Hematopoietic multipotent progenitor cell (in vitro differentiated cells): ENCODE measurements at regions not wholly inside any gene's neighbourhood (a gene's known extent, or its start where the extent isn't known, plus 50 kb on each side); places are given as distances from the start of the nearest gene placed in this dataset.
A peak's percentile ranks its signal among the peaks of the same experiment; 100 is the strongest.

Source experiments
- DNase-seq, 3 donors: peaks; one replicate each; pipeline ENCODE4 v3.0.0-alpha.2; 2011 to 2015; ENCODE audit warnings: low read depth in 2 of 3, low spot score in 2 of 3

DNA sequence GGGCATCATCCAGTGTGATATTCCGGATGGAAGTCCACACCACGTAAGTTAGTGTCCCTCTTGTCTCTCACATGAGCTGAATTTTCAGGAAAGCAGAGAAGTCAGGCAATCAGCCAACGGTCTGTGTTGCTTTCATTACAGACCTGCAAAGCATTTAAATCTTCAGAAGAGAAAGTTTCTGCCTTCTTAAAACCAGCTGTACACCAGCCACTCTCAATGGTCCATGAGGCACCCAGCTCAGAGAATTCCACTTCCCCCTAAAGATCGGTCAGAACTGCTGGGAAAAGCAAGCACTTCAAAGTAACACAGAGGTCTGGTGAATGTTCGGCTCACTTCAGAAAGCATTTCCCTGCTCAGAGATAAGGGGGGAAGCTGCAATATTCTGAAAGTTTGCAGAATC lies 903.7 kb downstream of the EPHA3 start:
- DNase-seq, result no peak

DNA sequence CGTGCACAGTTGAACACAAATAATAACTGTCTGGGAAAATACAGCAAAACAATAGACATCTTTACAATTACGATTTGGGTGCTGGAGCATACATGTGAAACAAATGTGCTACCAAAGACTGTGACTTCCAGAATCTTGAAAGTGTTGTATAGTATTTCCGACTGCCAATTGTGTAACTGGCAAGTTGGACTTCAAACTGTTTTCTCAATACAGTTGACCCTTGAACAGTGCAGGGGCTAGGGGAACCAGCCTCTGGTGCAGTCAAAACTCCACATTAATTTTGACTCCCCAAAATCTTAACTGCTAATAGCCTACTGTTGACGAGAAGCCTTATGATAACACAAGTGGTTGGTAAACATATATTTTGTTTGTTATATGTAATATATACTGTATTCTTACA lies 904.2 kb downstream of the EPHA3 start:
- DNase-seq, result no peak

DNA sequence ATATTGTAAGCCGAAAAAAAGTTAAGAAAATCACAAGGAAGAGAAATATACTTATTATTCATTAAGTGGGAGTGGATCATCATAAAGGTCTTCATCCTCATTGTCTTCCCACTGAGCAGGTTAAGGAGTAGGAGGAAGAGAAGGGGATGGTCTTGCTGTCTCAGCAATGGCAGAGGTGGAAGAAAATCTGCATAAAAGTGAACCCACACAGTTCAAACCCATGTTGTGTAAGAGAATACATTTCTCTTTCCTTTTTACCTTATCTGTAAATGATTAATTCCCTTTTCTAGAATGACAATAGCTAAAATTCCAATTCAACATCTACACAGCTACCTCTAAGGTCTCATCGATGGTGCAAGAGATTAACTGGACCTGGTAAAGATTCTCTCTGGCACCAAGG lies 904.6 kb downstream of the EPHA3 start:
- DNase-seq, result no peak

DNA sequence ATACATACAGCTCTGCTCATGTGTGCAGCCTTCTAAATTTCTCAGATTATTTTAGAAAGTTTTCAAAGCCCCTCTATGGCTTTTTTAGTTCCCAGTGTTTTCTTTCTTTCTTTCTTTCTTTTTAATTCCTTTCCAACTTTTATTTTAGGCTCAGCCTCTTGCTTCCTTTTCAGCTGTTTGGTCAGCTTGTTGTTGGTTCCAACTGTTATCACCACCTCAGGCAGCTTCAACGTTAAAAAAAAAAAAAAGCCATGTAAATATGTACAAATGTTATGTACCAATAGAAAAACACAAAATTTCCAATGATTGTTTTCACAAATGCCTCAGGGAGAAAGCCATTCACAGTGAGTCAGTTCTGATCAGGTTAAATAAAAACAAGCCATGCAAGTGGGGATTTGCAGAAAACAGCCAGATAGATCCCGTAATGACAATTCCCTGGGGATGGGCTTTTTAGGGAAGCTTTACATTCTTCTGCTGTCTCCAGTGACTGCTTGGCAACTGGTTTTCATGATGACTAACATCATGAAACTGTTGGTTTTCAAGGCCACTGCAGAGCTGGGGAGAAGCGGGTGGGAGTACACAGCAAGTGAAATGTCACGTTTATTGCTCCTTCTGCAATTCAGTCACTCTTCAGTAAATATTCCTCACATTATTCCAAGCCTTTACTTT lies 908.4 kb downstream of the EPHA3 start:
- no peak for DNase-seq

DNA sequence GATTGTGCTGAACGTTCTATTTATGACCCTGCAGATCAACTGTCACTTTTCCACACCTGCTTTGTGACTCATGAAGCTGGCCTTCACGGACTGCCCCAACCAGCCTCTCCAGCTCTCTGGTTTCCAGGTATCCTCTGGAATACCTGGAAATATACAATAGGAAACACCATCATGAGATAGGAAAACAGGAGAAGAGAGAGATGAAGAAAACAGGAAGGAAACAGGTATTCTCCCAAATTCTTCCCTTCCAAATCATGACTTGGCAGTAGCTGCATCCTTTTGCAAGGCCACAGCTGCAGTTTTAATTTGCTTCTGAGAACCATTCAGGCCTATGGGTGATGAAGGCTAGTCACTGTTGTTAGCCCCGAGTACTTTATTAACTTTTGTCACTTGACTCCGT lies 909.1 kb downstream of the EPHA3 start:
- DNase-seq, result no peak

DNA sequence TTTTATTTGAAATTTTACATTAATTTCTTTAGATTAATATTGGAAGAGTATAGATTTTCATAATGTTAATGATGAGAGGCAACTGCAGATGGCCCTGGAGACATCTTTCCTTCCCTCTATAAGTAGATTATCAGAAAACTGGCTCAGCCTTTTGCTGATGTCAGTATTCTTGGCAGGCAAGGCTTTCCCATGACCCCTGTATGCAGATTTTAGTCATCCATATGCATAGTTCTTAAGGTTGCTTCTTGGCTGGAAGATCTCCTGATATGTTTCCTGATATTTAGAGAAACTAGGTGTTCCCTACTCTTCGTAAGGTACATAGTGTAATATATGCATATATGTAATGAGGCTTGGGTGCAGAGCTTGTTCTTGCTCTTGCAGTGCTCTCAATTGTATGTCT lies 911.4 kb downstream of the EPHA3 start:
- no peak for DNase-seq

DNA sequence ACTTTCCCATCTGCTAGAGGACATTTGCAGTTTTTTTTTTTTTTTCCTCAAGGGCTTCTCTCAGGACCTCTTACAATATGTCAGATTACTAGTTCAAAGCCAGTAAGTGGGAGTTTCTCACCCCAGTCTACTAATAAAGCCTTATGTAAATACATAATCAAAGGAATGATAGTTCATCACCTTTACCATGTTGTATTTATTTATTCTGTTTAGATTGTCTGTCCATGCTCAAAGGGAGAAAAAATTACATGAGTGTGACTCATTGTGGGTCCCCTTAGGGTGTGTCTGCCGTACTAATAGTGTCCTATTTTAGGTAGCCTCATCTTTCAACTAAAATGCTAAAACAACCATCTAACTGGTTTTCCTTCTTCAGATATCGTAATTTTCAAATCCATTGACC lies 917.6 kb downstream of the EPHA3 start:
- DNase-seq, result no peak

DNA sequence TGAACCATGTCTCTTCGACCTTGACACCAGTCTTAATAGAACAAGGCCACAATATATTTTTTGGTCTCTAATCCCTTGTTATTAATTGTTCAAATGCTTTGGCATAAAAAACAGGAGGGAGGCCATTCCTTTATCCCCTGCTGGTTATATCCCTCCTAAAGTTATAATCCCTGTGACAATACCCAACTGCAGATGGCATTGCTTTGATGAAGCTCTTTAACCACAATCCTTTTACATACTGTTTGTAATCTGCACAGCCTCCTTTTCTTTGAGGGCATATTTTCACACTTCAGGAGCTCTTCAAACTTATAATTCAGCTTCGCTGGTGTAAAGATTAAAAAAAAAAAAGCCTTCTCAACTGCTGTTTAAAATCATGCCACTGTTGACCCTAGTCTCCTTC lies 919.0 kb downstream of the EPHA3 start:
- DNase-seq, result no peak

DNA sequence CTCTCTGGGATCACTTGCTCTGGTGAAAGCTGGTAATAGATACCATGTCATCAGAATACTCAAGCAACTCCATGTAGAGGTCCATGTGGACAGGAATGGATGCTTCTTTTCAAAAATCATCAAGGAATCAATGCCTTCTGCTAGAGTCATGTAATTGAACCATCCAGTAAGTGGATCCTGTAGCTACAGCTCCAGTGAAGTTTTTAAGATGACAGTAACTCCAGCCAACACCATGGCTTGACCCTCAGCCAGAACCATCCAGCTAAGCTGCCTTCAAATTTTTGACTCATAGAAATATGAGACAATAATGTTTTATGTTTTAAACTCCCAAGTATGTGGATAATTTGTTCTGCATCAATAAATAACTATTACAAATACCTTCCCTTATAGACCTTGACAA lies 923.7 kb downstream of the EPHA3 start:
- no peak for DNase-seq

DNA sequence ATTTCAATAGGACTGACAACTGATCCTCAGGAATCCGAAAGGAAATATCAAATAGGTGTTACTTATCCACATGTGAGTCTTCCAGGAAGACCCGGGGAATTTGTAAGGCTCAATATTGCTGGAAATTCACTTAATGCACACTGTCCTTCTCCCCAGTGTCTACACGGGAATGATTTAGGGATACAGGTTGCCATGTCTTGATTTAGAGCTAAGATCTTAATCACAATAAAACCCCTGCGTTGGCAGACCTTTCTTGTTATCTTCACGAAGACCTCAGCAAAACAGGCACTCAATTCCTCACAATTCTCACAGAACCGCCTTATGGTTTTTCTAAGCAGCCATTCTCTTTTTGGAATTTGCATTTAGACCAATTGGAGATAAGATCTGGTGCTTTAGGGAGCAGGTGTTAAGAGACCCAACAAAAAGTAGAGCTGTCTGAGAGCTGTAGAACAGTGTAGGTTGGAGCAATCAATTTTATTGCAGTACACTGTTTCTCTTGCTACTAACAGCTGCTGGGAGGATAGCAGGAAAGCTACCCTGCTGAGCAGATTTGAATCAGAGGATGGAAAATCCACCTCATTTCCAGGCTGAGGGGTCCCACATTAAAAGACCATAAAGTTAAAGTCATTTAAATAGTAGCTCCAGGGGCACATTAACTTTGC lies 925.7 kb downstream of the EPHA3 start:
- DNase-seq, result no peak

DNA sequence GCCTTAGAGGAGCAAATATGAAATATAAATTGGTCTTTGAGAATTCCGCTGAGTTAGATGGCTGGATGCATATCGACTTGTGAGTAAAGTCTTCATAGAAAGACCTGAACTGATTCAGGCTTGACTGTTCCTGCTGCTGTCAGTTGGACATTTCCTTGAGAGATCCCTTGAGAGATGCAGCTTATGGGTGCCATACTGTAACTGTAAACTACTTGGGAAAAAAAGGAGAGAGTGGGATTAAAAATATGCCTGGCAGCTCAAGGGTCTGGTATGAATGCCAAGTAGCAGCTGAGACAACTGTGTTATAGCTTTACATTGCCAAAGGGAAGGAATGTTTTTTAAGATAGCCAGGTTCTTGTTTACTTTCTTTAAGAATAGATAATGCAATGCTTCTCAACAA lies 926.6 kb downstream of the EPHA3 start:
- DNase-seq, result no peak

DNA sequence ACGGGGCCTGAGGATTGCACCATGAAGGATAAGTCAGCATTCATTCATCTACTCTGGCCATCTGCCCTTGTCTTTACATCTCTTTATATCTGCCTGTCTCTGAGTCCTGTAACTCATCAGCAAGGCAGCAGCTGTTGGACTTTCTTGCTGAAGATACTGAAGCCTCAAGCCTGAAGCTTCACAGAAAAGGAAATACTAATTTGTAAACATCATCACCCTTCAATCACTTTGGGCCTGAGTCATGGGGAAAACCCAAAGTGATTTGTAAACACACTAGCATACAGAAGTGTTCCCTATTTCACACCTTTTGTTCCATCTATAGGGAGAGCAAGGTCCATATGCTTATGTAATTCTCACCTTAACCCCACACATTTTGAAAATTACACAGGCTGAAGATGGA lies 928.2 kb downstream of the EPHA3 start:
- DNase-seq, result no peak

DNA sequence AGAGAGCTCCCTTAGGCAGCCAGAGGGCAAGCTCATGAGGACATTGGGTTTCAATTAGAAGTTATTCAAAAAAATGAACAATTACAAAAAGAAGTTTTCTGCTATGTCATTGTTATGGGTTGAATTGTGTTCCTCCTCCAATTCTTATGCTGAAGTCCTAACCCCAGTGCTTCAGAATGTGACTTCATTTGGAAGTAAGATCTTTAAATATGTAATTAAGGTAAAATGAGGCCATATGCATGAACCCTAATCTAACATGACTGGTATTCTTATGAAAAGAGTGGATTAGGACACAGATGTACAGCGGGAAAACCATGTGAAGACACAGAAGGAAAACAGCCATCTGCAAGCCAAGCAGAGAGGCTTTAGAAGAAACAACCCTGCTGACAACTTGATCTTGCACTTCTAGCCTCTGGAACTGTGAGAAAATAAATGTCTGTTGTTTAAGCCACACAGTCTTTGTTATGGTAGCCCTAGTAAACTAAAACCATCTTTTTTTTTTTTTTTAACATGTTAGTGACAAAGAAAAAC lies 929.6 kb downstream of the EPHA3 start:
- DNase-seq, result no peak

DNA sequence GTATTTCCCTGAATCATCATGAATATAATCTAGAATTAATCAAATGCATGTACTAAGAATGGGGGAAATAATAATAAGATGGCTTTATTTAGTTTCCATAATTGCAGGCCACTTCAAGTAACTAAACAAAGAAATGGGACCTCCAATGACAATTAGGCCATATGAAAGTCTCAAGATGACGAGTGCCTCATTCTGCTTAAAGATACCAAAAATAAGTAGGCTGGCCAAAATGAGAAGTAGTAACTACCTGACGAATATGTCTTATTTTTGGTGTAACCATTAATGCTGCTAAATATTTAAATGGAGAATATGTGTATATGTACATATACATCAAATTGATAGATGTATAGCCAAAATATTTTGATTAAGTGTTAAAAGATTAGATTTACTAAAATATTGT lies 932.6 kb downstream of the EPHA3 start:
- no peak for DNase-seq

DNA sequence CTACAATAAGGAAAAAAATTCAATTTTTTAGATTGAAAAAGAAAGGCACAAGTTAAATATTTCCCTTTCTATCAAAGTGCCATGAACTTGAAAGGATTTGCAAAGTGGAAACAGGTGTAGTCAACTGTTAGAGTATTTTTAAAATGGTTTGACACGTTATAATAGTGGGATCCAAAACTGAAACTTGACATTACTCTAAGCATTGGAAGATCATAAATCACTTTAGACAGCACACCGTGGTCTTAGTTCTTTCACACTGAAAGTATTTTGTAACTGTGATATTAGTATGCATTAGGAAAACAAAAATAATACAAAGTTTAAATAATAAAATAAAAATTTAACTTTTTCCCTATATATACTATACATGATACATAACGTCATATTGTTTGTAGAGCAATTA lies 933.1 kb downstream of the EPHA3 start:
- peak in 1 of 3 donors; percentile 14 for DNase-seq

DNA sequence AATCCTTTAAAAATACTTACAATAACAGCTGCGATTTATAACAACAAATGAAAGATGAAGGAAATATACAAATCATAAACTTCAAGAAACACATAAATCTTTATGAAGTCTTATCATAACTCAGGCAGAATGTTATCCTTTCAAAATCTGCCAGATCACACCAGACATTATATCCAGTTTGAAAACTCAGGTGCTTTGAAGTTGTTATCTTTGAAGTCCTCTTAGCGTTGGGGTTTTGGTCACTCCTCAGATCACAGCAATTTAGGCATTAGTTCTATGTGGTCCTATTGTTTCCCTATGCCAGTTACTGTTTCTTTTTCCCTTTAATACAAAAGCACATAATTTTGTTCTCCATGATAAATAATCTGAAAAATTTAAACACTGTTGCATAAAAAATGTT lies 934.6 kb downstream of the EPHA3 start:
- DNase-seq, result no peak

DNA sequence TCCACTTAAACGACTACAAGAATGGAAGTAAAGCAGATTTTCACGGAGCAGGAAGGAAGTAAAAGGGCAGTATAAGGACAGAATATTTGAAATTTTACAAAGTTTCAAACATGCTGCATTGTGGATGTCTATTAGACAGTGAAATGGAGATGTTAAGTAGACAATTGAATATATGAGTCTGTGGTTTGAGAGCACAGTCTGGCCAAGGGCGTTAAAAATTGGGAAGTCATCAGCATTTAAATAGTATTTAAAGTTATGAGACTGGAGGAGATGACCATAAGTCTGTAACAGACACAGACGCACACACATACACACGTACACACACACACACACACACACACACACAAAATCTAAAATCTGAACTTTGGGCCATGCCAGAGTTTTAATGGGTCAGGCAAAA lies 935.9 kb downstream of the EPHA3 start:
- DNase-seq, result no peak

DNA sequence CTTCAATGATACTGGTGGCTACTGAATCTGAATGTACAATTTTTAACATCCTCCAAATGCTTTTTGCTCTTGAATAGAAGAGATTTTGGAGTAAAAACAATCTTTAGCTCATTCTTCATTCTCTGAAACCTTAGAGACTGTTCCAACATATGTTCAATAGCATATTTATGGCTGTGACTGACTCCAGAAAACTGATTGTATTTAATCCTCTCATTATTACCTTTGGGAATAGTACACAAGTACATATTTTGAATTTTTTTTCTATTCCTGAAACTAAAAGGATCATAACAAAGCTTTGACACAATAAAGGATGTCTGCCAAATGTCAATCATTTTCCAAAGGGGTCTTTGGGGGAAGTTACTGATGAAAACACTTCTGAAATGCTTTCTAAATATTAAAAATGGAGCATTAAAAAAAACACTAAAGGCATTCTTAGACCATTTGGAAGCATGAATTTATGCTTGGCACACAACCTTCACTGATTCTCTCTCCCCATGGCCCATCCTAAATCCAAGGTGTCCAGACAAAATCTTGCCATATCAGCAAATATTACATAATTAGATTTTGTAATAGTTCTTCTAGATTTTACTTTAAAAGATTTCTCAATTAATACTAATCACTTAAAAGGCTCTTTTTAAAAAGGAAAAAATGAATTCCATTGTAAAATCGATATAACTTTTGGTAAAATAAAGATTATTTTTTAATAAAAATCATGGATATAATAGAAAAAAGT lies 936.8 kb downstream of the EPHA3 start:
- no peak for DNase-seq

DNA sequence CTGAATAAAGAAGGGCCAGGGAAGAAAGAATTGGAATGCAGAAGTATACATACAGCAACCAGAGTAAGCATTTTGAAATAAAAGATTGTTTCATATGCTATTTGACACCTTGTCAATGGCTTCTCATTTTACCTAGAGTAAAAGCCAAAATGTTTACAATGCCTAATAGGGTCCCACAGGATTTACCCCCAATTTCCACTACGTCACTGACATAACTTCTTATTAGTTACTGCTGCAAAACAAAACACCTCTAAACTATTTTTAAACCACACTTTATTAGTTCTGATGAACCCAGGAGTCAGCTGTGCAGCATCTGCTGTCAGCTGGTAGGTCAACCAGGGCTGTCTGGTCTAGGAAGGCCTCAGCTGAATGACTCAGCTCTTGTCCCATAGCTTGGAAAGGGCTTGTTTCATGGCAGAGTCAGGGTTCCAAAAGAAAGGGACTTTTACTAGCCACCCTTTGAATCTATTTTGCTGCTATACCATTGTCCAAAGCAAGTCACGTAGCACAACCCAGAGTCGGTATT lies 945.1 kb downstream of the EPHA3 start:
- DNase-seq, result no peak

DNA sequence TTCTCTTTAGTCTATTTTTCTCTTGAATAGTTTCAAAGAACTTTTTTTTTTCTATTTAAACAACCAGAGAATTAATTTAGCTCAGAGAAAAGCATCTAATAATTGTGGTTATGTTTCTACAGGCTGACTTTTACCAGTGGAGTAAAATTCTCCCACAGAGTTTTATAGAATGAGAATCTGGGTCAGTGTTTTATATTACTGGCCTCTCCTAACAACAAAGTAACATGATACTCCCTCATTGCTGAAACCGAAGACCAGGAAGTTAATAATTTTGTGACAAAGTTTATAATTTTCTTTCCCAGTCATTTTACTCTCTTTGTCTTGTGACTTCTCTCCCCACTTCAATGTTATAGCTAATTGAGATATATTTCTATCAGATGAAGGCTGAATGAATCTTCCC lies 946.9 kb downstream of the EPHA3 start:
- no peak for DNase-seq

DNA sequence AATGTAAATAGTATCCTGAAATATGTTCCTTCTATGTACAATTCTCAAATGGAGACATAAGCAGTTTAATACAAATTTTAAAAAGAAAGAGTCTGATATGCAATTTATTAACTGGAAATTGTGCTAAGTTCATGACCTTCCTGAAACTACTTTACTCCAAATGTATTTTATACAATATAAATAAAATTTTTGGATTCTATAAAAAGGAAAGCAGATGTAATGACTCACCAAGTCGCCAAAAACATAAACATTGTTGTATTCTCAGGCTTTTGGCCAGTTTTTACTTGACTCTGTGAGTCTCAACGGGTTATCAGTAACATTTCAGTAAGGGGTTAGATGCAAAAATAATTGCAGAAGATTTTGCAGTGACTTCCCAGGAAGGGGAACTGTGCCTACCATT lies 948.2 kb downstream of the EPHA3 start:
- DNase-seq, result no peak
